IMR-90 (cell line): ENCODE measurements at regions not wholly inside any gene's neighbourhood (a gene's known extent, or its start where the extent isn't known, plus 50 kb on each side); places are given as distances from the start of the nearest gene placed in this dataset.

ENCODE experiments used
- ATAC-seq: fragments of 200-7000 bp; cut with Tn5 transposase; 2 replicates; pipeline ENCODE4 v1.9.1; 2020; ENCODE audit warnings: low read depth, mild to moderate bottlenecking, moderate library complexity
- BruUV-seq: library from RNA; stranded (reverse); fragments of 400-500 nt; replicated peaks from 2 replicates; lab custom pipeline; 2021; lab: Mats Ljungman, UMichigan
- CTCF ChIA-PET: fragments of 300-600 bp; formaldehyde crosslinking; extraction: SDS; loops from one replicate; lab custom pipeline; 2021; ENCODE audit warnings: antibody characterized with exemption; lab: Yijun Ruan, JAX
- POLR2A ChIA-PET: fragments of 300-600 bp; sonication (Branson Sonifier 250); formaldehyde crosslinking; loops from one replicate; lab custom pipeline; 2022; ENCODE audit warnings: antibody characterized with exemption; ENCODE audit not compliant: unreplicated experiment; lab: Charles Lee
- DNase-seq: peaks from one replicate; pipeline ENCODE4 v3.0.0; 2013
- H2AFZ ChIP-seq: replicated peaks from 2 replicates; pipeline ENCODE3; 2013; ENCODE audit warnings: low read length, mild to moderate bottlenecking; ENCODE audit not compliant: poor library complexity
- H2AK5ac ChIP-seq: 2 replicates; pipeline ENCODE4 v1.6.1; 2013; ENCODE audit warnings: low read depth, low read length, inconsistent platforms
- H2AK9ac ChIP-seq: replicated peaks from 2 replicates; pipeline ENCODE3; 2013; ENCODE audit warnings: mild to moderate bottlenecking, low read depth, low read length, moderate library complexity; ENCODE audit not compliant: poor library complexity
- H2BK120ac ChIP-seq: 2 replicates; pipeline ENCODE4 v1.6.1; 2013; ENCODE audit warnings: low read depth, low read length, inconsistent platforms
- H2BK15ac ChIP-seq: 3 replicates; pipeline ENCODE4 v1.6.1; 2013; ENCODE audit warnings: low read depth, low read length, inconsistent platforms
- H2BK20ac ChIP-seq: 2 replicates; pipeline ENCODE4 v1.6.1; 2013; ENCODE audit warnings: low read depth, mild to moderate bottlenecking, inconsistent platforms, low read length, moderate library complexity
- H2BK5ac ChIP-seq: 2 replicates; pipeline ENCODE4 v1.6.1; 2013; ENCODE audit warnings: mild to moderate bottlenecking, low read depth, low read length, inconsistent platforms; ENCODE audit not compliant: poor library complexity, severe bottlenecking
- H3K14ac ChIP-seq: replicated peaks from 2 replicates; pipeline ENCODE4 v1.6.1; 2013; ENCODE audit warnings: low read depth, low read length, inconsistent platforms
- H3K18ac ChIP-seq: 2 replicates; pipeline ENCODE4 v1.6.1; 2013; ENCODE audit warnings: low read depth, low read length, control low read depth
- H3K23ac ChIP-seq: 2 replicates; pipeline ENCODE4 v1.6.1; 2013; ENCODE audit warnings: low read depth, low read length, inconsistent platforms
- H3K27ac ChIP-seq: 2 replicates; pipeline ENCODE4 v1.5.1; 2013; ENCODE audit warnings: mild to moderate bottlenecking, control low read depth, low read length; ENCODE audit not compliant: insufficient read depth
- H3K27me3 ChIP-seq: 2 replicates; pipeline ENCODE4 v1.6.1; 2013; ENCODE audit warnings: low read length; ENCODE audit not compliant: control insufficient read depth, insufficient read depth
- H3K36me3 ChIP-seq: 2 replicates; pipeline ENCODE4 v1.6.1; 2013; ENCODE audit warnings: low read length, mixed read lengths; ENCODE audit not compliant: control insufficient read depth, insufficient read depth
- H3K4ac ChIP-seq: 2 replicates; pipeline ENCODE4 v1.6.1; 2013; ENCODE audit warnings: low read depth, low read length, inconsistent platforms
- H3K4me1 ChIP-seq: 2 replicates; pipeline ENCODE4 v1.6.1; 2013; ENCODE audit warnings: low read length, mixed read lengths; ENCODE audit not compliant: control insufficient read depth, insufficient read depth
- H3K4me2 ChIP-seq: 2 replicates; pipeline ENCODE4 v1.6.1; 2013; ENCODE audit warnings: low read depth, mild to moderate bottlenecking, control low read depth, low read length, moderate library complexity
- H3K4me3 ChIP-seq: 2 replicates; pipeline ENCODE4 v1.5.1; 2013; ENCODE audit warnings: low read depth, mild to moderate bottlenecking, control low read depth, low read length, moderate library complexity; ENCODE audit not compliant: insufficient read depth
- H3K56ac ChIP-seq: 2 replicates; pipeline ENCODE4 v1.6.1; 2013; ENCODE audit warnings: low read length, inconsistent platforms; ENCODE audit not compliant: insufficient read depth; ENCODE audit errors: extremely low read depth
- H3K79me1 ChIP-seq, 2 experiments: 2 replicates each; pipeline ENCODE4 v1.6.1; 2013; ENCODE audit warnings: low read length in 2 of 2, inconsistent platforms in 1 of 2, low read depth in 1 of 2
- H3K9ac ChIP-seq: 2 replicates; pipeline ENCODE4 v1.6.1; 2013; ENCODE audit warnings: low read depth, low read length, control low read depth
- H3K9me1 ChIP-seq: 2 replicates; pipeline ENCODE4 v1.6.1; 2013; ENCODE audit warnings: low read length, inconsistent platforms; ENCODE audit not compliant: insufficient read depth
- H3K9me3 ChIP-seq: 2 replicates; pipeline ENCODE4 v1.6.1; 2013; ENCODE audit warnings: low read length; ENCODE audit not compliant: control insufficient read depth, insufficient read depth
- H4K20me1 ChIP-seq: 2 replicates; pipeline ENCODE4 v1.6.1; 2013; ENCODE audit warnings: low read length, inconsistent platforms; ENCODE audit not compliant: insufficient read depth
- H4K5ac ChIP-seq: 2 replicates; pipeline ENCODE4 v1.6.1; 2013; ENCODE audit warnings: mild to moderate bottlenecking, low read depth, low read length, control low read depth
- H4K8ac ChIP-seq, 2 experiments: 2 replicates each; pipeline ENCODE4 v1.6.1; 2013; ENCODE audit warnings: low read depth in 2 of 2, low read length in 2 of 2, control low read depth in 1 of 2, inconsistent platforms in 1 of 2
- H4K91ac ChIP-seq: 2 replicates; pipeline ENCODE4 v1.6.1; 2013; ENCODE audit warnings: low read depth, low read length, inconsistent platforms; ENCODE audit not compliant: insufficient read depth
- ELK1 ChIP-seq: fragments of 150-350 bp; IDR thresholded peaks from 2 replicates; pipeline ENCODE4 v1.6.1; 2016; ENCODE audit warnings: low read depth, mild to moderate bottlenecking, low read length, moderate library complexity, borderline replicate concordance
- FOS ChIP-seq: fragments of 150-350 bp; IDR thresholded peaks from 2 replicates; pipeline ENCODE4 v1.6.1; 2016; ENCODE audit warnings: low read depth, low read length
- RFX5 ChIP-seq: IDR thresholded peaks from 2 replicates; pipeline ENCODE4 v1.8.0; 2012; ENCODE audit warnings: low read depth, mild to moderate bottlenecking, low read length, moderate library complexity
- whole genome bisulfite sequencing, 2 experiments: methylation state at CpG; one replicate each; pipeline versions ENCODE4 v1.1.5 to v1.1.7; 2013; ENCODE audit warnings: missing lambda C conversion rate in 2 of 2; ENCODE audit not compliant: insufficient read length in 1 of 2; ENCODE audit errors: extremely low coverage in 2 of 2; 5-methylcytosine and 5-hydroxymethylcytosine counted together
- dilution Hi-C: fragments of 300-500 bp; cut with HindIII; formaldehyde crosslinking; loops from one replicate; pipeline ENCODE4 v1.14.3; 2018; ENCODE audit warnings: low sequenced_read_pairs; ENCODE audit not compliant: unreplicated experiment
- in situ Hi-C: fragments of 300-500 bp; cut with MboI; formaldehyde crosslinking; loops from 3 replicates; pipeline ENCODE4 v1.14.3; 2019; ENCODE audit warnings: low sequenced_read_pairs, inconsistent platforms, mixed read lengths
- intact Hi-C: fragments of 100-400 bp; cut with micrococcal nuclease; formaldehyde crosslinking; loops from 2 replicates; pipeline ENCODE4 v1.10.0; 2022

GRCh38 chr9:126080641-126081040 lies 246.0 kb upstream of the MVB12B start:
- no peak overlapping the region for H3K23ac ChIP-seq
- H4K8ac ChIP-seq: no peak overlapping the region
- no peaks in the 10 kb centered on the region for H3K36me3 ChIP-seq
- H4K91ac ChIP-seq: no peak overlapping the region
- in situ Hi-C loops: no loop called here
- TF ChIP-seq ELK1 (no peak), FOS (no peak), RFX5 (no peak)
- no peaks in the 10 kb centered on the region for H3K9me1 ChIP-seq
- BruUV-seq: no TSS peak
- DNase-seq (no peak), ATAC-seq (no peak)
- H2AFZ ChIP-seq: no peak overlapping the region
- H2BK20ac ChIP-seq: no peak overlapping the region
- H3K4me3 ChIP-seq: no peak overlapping the region
- POLR2A ChIA-PET: no interaction called here
- H3K9me3 ChIP-seq: no peaks in the 10 kb centered on the region
- peaks cover 2% of the 10 kb centered on the region; the same call in 1 of the 2 replicates for H3K27me3 ChIP-seq
- no peak overlapping the region for H3K27ac ChIP-seq
- H3K4me2 ChIP-seq: no peak overlapping the region
- dilution Hi-C loops: no loop called here
- no peak overlapping the region for H3K4ac ChIP-seq
- H3K18ac ChIP-seq: no peak overlapping the region
- no peaks in the 10 kb centered on the region for H3K4me1 ChIP-seq
- no peak overlapping the region for H2AK5ac ChIP-seq
- no peak overlapping the region for H2BK5ac ChIP-seq
- WGBS, 2 experiments: 0% methylated on average over 1 of the region's 2 CpGs; no CpG with 5 or more reads in 1 of the 2 experiments
- no peak overlapping the region for H2AK9ac ChIP-seq
- intact Hi-C loops: no loop called here
- H3K56ac ChIP-seq: no peak overlapping the region
- H4K20me1 ChIP-seq: no peaks in the 10 kb centered on the region
- H3K9ac ChIP-seq: no peak overlapping the region
- CTCF ChIA-PET: no interaction called here
- no peak overlapping the region for H3K14ac ChIP-seq
- H2BK15ac ChIP-seq: no peak overlapping the region
- H3K79me1 ChIP-seq: no peaks in the 10 kb centered on the region
- H2BK120ac ChIP-seq: no peak overlapping the region
- H4K5ac ChIP-seq: no peak overlapping the region
